ENCODE measurements at regions not wholly inside any gene's neighbourhood (a gene's known extent, or its start where the extent isn't known, plus 50 kb on each side); places are given as distances from the start of the nearest gene placed in this dataset.

DNA sequence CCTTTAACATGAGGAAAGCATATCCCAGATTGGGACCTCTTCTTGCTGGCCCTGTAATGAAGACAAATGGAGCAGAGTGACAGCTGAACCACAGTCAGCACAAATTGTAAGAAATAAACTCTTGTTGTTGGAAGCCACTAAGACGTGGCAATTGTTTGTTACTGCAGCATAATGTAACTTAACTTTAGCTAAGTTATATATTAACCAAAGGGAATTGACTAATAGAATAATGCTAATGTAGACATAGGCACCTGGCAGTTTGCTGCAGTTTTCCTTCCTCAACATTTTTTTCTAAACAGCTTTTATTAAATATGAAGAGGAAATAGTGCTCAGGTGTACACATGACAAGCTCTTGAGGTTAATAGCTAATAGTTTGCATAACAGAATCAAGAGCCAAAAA lies 300.7 kb upstream of the SLC30A5 start:
- TF ChIP-seq CTCF (IDR thresholded peaks at IDR 0.05): no peak
- TF ChIP-seq POLR2A (IDR thresholded peaks at IDR 0.05): no peak

All from lower leg skin (tissue), 3 donors.